AG04449 (cell line): ENCODE measurements at regions not wholly inside any gene's neighbourhood (a gene's known extent, or its start where the extent isn't known, plus 50 kb on each side); places are given as distances from the start of the nearest gene placed in this dataset.

ENCODE experiments used
- CTCF ChIA-PET: fragments of 350-600 bp; formaldehyde crosslinking; extraction: SDS; loops from one replicate; lab custom pipeline; 2021; ENCODE audit warnings: antibody characterized with exemption; lab: Yijun Ruan, JAX
- POLR2A ChIA-PET: fragments of 400-600, 350-600 bp; formaldehyde crosslinking; extraction: SDS; loops from one replicate; lab custom pipeline; 2020; ENCODE audit warnings: antibody characterized with exemption, inconsistent platforms; lab: Yijun Ruan, JAX
- DNase-seq: peaks from one replicate; pipeline ENCODE4 v3.0.0-alpha.2; 2010; ENCODE audit warnings: low read depth, low spot score
- H3K4me3 ChIP-seq: 2 replicates; pipeline ENCODE4 v1.5.1; 2011; ENCODE audit warnings: low read depth, mild to moderate bottlenecking, control low read depth, low read length
- TF ChIP-seq, protein P1 (sequence below): IDR thresholded peaks from one replicate; pipeline ENCODE4 v1.5.1; 2011; ENCODE audit warnings: mild to moderate bottlenecking, moderate library complexity, low read length, control low read depth, inconsistent platforms; ENCODE audit not compliant: insufficient read depth; ENCODE audit errors: missing control alignments

DNA sequence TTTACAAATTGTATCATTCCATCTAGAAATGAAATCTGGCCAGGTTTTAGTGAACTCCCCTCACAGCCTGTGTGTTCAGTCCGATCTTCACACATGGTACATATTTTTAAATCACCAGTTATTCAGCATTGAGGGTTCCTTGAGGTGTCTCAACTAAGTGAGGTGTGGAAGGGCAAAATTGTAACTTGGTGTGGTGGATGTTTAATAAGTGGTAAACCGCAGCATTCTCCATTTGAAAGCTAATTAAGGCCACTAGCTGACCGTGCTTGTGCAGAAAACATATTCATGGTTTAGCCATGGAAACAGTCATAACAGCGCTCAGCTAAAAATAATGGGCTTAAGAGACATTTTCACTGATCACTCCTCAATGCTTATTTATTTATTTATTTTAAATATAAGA is 786.2 kb upstream of the FANCL start:
- H3K4me3 ChIP-seq, result no peak overlapping the region
- ChIA-PET POLR2A (no interaction called here), CTCF (interaction anchor here (1.6 to 4.7 kb wide), 2 partner anchors 265 to 1556 kb away, joined by 5 to 48 read pairs; no protein-coding TSS in a partner anchor)
- DNase-seq, result no peak
- TF ChIP-seq, protein P1, sequence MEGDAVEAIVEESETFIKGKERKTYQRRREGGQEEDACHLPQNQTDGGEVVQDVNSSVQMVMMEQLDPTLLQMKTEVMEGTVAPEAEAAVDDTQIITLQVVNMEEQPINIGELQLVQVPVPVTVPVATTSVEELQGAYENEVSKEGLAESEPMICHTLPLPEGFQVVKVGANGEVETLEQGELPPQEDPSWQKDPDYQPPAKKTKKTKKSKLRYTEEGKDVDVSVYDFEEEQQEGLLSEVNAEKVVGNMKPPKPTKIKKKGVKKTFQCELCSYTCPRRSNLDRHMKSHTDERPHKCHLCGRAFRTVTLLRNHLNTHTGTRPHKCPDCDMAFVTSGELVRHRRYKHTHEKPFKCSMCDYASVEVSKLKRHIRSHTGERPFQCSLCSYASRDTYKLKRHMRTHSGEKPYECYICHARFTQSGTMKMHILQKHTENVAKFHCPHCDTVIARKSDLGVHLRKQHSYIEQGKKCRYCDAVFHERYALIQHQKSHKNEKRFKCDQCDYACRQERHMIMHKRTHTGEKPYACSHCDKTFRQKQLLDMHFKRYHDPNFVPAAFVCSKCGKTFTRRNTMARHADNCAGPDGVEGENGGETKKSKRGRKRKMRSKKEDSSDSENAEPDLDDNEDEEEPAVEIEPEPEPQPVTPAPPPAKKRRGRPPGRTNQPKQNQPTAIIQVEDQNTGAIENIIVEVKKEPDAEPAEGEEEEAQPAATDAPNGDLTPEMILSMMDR, result no peak

DNA sequence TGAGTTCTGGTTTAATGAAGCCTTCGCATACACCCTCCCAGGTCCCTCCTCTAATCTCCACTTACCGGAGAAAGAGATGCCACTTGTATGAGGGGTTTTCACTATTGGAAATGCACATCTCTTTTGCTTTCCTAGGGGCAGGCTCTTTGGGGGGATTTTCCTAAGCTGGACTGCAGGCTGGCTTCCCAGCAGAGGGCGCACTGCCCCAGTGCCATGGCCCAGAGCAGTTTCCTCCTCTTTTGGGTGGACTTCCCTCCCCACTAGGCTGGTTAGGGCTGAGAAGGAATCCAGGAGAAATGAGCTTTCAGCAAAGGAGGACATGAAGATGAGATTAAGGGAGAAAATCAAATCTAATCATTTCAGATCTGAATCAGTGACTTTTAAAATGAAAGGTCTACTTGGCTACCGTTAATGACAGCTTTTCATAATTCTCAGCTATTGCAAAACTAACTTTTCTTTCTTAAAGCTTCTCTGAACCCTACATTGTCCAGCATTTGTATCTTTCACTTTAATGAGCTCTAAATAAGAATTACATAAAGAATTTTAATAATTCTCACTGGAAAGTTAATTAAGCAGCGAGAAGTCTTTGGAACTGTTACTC is 784.1 kb upstream of the FANCL start:
- TF ChIP-seq, protein P1, result peak; percentile 91
- CTCF ChIA-PET, result interaction anchor here (0.6 to 4.7 kb wide), 29 partner anchors 10 to 1558 kb away, joined by 3 to 48 read pairs (median 4); no protein-coding TSS in a partner anchor
- H3K4me3 ChIP-seq, result no peak overlapping the region
- no peak for DNase-seq
- POLR2A ChIA-PET, result no interaction called here

DNA sequence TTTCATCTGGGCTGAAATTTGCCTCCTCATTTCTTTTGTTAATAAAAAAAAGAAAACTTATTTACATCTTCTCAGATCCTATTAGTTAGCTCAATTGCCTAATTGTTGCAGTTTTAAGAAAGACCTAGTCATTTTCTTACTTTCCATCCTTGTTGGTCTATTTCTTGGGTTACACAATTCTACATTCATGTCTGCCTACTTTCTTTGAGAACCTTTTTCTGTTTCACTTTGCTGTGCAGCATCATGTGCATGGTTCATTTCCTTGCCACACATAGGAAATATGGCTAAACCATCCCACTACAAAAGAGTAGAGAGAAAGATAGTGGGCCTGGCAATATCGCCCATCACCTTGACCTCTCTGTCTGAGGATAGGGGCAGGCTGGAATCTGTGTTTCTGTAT is 780.7 kb upstream of the FANCL start:
- H3K4me3 ChIP-seq, result no peak overlapping the region
- ChIA-PET CTCF (no interaction called here), POLR2A (no interaction called here)
- no peak for DNase-seq
- TF ChIP-seq, protein P1, result no peak

DNA sequence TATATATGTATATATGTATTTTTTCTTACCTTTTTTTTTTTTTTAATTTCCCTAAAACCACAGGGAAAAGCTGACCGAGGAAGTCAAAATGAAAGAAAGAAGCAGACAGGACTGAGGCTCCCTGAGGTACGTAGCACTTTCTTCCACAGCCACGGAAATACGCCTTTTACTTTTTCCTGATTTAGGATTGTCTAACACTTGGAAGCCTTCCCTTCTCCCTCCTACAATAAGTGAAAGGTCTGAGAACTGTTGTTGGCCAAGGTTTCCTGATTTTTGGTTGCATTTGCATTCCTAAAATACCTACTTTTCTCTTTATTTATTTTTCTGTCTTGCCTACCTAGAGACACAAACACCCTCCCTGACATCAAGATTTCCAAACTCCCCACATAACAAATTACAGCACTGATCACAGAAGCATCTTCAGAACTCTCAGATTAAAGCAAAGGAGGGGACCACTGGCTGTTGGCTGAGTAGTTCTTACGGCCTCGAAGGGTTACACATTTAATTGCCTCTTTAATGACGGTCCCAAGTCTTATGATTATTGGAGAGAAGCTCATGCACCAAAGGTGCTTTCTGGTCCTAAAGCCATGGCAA is 778.5 kb upstream of the FANCL start:
- no peak overlapping the region for H3K4me3 ChIP-seq
- TF ChIP-seq, protein P1, result no peak
- no peak for DNase-seq
- POLR2A ChIA-PET, result no interaction called here
- CTCF ChIA-PET, result interaction anchor here (2.3 kb wide), 1 partner anchor 1562 kb away, joined by 6 read pairs; no protein-coding TSS in a partner anchor

DNA sequence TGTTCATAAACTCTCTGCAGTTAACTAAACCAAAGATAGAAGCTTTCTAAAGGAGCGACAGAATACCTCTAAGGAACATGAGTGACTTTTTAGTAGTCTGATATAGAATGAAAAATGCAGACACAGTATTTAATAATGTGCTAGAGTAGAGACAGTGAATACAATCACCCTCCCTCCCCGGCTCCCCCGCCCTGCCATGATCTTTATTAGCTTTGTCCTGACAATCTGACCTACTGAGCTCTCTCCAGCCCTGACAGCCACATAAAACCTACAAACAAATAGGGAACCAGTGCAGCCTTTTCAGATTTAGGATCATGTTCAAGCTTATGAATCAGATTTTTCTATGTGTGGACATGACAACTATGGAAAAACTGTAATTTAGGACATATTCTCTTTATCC is 777.6 kb upstream of the FANCL start:
- TF ChIP-seq, protein P1, result no peak
- ChIA-PET CTCF (interaction anchor here (2.3 kb wide), 1 partner anchor 1563 kb away, joined by 6 read pairs; no protein-coding TSS in a partner anchor), POLR2A (no interaction called here)

DNA sequence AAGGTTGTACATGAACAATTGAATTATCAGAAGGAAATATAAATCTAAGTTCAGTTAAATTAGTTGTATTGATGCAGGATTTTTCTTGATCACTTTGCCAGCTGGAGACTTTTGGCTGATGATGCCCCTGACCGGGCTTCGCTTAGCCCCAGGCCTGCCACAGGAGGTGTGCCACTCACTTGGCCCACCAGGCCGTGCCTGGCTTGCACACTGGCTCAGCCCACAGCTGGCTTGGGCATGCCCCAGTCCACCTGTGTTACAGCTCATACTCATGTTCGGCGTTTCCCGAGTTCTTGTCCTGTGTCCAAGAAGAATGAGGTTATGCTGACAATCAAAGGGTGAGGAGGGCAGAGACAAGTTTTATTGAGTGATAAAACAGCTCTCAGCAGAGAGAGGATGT is 773.9 kb upstream of the FANCL start:
- ChIA-PET CTCF (interaction anchor here (1.6 kb wide), 1 partner anchor 10 kb away, joined by 7 read pairs; no protein-coding TSS in a partner anchor), POLR2A (no interaction called here)
- H3K4me3 ChIP-seq, result no peak overlapping the region

More for the DNA sequence above, 777.6 kb upstream of the FANCL start:
- DNase-seq, result no peak
- H3K4me3 ChIP-seq, result no peak overlapping the region

More for the DNA sequence above, 773.9 kb upstream of the FANCL start:
- TF ChIP-seq, protein P1, result no peak
- no peak for DNase-seq
